ENCODE measurements at regions not wholly inside any gene's neighbourhood (a gene's known extent, or its start where the extent isn't known, plus 50 kb on each side); places are given as distances from the start of the nearest gene placed in this dataset.
"Not testable (repeated sequence)": the region's sequence is repeated elsewhere in the genome, so short reads cannot be mapped to it uniquely, and the experiment has no call there.

DNA sequence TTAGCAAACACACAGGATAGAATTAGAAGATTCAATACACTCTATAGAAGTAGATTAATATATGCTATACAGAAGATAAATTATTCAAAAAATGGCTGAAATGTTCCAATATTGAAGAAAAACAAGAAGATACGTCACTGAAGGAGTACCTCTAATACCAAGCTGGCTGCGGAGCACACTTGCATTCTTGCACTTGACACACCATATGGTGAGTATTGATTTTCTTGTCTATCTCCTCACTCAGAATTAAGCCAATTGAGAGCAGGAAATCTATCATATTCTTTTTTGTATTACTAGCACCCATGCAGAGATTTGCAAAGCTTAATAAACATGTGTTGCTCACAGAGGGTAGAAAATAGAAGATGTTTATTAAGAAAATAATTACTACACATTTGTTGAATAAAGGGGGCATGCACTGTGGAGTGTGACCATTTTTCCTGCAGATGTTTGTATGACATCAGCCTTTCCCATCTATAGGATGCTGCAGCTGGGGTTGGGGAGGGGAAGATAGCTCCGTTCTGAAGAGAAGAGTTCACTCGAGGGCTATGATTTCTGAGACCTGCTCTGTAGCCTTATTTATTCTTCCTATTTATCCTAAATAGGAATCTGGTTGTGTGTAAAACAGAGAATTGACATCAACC lies 318.1 kb downstream of the HHIPL2 start:
- DNase-seq: no peak

DNA sequence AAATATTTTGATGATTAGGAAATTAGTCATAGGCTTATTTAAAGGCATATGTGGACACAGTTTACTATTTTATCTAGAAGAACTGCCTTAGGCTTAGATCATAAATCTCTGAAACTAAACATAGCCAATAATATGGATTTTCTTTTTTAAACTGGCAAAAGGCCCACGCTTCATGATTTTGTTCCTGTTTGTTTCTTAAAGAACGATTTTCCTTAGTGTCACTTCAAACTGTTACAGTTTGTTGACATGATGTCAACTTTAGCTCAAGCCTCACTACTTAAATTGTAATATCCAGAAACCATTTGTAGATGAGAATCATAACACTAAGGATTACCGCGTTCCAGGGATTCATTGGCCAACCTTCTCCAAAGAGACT lies 322.6 kb downstream of the HHIPL2 start:
- DNase-seq: no peak

DNA sequence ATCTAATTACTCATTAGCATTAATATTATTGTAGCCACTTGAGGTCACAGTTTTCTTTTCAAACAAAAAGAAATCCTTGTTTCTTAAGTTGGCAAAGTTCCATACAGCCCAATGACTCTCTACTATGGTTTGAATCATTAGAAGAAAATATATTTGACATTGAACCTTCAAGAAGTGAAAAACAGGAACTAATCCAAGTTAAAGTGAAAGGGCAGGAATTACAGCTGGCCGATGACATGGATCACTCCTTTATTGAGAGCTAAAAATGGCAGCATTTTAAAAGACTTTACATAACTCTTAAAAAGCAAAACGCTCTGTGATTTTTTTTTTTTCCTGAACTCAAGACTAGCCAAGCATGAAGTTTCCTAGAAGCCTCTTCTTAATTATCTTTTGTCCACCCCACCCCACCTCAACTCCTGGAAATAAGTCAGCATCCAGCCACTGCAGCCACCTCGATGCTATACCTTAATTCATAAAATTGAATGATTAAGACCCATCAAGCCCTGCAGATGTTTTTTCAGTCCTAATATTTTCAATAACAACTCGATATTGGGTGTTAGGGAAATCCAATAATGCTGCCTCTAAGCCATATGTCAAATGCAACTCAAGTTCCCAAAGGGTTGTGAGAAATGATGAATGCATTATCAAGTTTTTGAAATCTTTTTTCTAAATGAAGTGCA lies 323.1 kb downstream of the HHIPL2 start:
- DNase-seq: no peak

DNA sequence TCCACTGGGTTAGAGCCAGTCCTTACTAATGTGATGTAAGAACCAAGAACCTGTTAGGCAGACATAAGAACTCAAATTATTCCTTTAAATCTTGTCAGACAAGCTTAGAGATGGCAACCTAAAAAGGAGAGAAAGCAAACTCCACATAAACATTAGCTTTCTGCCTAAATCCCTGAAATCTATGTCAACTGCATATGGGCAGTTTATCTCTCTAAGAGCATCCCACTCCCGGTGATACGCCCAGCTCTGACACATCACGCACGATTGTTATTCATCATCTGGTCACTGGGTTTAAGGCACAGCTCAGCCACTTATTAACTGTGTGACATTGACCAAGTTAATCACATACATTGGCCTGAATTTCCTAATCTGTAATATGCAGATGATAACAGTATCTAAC lies 323.7 kb downstream of the HHIPL2 start:
- DNase-seq: no peak

DNA sequence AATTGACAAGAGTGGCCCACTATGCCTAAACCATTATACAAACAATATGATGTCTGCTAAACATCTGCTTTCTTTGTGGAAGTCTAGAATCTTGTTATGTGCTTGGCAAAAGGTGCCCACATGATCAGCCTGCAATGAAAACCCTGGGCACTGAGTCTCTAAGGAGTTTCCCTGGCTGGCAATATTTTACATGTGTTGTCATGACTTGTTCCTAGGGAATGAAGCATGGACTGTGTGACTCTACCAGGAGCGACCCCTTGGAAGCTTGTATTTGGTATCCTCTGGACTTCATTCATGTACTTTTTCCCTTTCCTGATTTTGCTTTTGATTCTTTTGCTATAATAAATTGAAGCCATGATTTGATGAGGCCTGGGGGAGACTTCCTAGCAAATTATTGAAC lies 324.9 kb downstream of the HHIPL2 start:
- DNase-seq: no peak

DNA sequence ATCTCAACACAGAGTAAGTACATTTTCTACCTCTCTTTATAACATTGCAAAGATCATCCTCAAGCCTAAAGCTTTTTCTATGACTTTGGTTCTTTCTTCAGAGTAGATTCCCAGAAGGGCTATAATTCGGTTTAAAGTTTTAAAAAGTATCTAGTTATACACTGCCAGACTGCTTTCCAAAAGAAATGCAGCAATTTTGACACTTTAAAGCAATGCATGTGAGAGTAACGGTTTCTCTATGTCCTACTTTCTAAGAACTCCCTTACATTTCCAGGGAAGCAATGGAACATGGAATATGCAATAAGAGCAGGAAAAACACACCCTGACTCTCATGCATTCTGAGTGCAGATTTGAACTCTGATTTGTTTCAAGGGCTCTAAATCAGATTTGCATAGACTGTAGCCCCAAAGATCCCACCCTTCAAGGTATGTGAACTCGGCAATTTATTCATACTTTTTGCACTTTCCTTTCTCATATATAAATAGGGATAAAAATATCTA lies 331.6 kb downstream of the HHIPL2 start:
- DNase-seq: no peak

DNA sequence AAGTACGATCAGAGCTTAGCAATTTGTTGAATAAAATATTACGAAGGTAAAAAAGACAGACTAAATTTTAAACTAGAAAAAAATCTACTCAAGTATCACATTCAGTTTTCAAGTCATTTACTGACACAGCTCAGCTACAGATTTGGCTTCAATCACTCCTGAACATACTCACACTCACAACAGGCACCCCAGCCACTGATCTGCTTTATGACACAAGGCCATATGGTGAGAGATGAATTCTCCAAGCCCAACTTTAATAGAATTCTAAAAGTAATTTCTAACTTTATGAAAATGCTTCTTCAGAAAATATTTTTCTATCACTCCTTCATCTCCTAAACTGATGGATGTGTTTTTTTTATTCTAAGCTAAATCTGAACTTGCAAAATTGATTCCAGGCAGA lies 337.1 kb downstream of the HHIPL2 start:
- DNase-seq: no peak

DNA sequence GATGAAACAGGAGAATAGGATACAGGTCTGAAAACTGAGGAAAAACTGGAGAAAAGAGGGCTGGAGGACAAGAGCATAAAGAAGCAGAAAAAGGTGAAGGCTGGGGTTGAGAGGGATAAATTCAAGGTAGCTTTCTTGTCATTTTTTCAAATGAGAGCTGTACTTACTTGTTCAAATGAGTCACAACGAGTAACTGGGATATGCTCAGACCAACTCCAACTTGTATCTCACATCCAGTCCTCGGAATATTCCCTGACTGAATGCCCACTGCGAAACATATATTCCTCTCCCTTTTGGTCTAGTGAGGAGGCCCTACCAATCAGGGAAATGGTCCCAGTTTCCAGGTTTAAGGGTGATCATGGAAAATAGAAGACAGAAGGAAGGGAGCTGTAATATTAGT lies 343.4 kb downstream of the HHIPL2 start:
- DNase-seq: no peak

DNA sequence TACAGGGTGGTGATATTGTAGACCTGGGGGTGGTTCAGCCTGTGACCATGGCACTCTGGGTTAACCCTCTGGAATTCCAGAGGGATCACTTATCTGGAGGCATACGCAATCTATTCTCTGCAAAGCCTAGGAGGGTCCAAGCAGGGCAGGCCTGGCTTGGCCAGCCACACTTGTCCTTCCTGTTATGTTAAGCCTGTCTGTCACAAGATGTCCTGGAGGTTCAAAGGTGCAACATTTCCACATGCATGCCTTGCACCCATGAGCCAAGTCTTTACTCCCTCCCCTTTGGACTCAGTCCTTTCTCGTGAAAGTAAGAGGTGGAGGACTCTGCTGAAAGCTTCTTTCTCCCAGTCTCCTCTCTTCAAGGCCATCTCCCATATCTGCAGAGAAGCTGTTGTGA lies 345.1 kb downstream of the HHIPL2 start:
- DNase-seq: no peak

DNA sequence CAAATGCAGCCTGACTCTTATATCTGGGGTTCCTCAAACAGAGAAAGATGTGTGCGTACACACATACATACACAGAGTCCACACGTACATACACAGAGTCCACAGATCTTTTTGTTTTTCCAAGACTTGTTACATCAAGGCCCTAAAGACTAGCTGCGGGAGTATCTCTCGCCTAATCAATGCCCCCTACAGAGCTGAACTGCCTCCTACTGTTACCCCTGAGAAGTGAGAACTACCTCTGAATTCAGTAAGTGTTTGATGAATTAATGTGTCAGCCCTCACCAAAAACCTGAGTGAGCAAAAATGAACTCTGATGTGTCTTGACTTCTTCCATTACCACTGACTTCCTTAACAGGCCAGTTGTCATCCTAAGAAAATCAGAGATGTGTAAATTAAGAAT lies 351.2 kb downstream of the HHIPL2 start:
- DNase-seq: no peak

DNA sequence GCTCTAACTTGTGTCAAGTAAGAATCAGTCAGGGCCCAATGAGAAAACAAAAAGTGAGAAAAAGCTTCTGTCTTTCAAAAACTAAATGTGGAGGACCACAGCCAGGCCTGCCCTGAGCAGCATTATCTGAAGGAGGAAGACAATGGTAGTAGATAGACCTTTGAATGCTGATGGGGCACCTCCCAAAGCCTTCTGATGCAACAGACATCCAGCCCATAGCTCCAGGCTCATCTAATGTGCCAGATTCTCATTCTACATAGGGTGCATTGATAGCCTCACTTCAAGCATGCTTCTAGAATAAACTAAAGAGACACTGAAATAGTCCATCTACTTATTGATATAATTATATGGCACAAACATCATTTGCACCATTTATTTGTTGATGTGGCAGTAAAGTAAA lies 351.6 kb downstream of the HHIPL2 start:
- DNase-seq: no peak

DNA sequence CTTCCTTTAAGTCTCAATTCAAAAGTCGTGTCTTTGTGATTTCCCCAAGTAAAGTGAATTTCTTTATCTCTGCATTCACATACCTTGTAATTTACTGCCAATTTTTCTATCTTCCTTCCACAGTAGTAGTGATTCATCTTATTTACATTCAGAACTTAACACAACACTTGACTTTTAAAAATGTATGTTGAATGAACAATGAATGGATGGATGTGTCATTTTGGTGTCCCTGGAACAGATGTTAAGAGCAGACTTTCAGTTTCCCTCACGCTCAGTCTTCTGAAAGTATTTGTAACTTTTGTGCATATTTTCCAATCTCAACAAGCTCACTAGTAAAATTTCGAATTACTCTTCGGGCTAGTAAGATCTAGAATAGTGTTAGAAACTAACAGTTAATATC lies 352.0 kb downstream of the HHIPL2 start:
- no peak for DNase-seq

DNA sequence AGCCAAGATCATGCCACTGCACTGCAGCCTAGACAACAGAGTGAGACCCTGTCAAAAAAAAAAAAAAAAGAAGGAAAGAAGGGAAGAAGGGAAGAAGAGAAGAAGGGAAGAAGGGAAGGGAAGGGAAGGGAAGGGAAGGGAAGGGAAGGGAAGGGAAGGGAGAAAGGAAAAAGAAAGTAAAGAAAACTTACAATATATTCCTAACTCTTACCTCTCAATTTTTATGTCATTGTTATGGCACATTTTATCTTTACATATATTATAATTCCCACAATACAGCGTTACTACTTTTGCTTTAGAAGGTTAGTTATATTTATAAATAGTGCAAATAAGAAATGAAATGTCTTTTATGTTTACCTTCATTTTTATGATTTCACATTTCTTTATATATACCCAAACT lies 358.7 kb downstream of the HHIPL2 start:
- no peak for DNase-seq

DNA sequence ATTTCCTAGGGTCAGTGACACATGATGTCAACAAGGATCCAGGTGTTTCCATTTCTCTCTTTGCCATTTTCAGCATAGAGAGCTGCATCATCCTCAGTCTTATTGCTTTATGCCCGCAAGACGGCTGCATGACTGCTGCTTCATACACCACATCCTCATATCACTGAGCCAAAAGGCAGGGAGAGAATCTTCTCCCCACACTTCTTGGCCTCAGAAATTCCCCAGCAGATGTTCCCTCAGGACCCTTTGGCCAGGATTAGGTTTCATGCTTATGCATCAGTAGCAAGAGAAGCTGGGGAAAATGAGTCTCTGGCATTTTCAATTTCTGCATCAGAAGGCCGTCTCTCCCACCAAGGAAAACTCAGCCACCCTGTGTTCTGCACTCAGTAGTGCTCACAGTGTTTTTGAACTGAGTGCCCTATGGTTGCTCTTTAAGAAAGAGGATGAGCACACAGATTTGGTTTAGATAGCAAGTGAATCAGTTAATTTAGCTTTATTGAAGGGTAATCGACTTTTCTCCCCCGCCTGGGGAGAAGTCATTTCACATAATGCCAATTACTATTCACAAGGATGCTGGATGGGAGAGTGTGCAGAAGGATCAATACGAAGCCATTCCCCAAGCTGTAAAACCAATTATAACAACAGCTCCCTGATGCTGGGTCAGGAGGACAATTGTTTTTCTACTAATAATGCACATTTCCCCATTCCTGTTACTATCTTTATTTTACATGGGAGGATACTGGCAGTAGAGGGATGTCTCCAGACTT lies 360.2 kb downstream of the HHIPL2 start:
- no peak for DNase-seq

DNA sequence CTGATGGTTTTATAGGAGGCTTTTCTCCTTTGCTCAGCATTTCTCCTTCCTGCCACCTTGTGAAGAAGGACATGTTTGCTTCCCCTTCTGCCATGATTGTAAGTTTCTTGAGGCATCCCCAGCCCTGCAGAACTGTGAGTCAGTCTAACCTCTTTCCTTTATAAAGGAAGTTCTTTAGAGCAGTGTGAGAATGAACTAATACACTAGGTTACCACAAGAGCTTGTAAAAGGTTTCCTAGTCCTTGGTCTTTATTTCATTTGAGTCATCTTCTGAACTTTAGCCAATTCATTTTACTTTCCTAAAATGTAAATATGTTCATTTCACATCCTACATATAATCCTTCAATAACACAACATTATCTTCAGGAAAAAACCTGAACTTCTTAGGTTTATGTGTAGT lies 365.3 kb downstream of the HHIPL2 start:
- no peak for DNase-seq

DNA sequence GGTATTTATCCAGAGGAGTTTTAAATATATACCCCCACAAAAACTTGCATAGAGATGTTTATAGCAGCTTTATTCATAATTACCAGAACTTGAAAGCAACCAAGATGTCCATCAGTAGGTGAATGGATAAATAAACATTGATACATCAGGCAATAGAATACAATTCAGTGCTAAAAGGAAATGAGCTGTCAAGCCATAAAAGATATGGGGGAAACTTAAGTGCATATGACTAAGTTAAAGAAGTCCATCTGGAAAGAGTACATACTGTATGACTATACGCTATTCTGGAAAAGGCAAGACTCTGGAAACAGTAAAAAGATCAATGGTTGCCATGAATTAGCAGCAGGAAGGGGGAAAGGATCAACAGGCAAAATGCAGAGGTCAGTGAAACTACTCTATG lies 366.7 kb downstream of the HHIPL2 start:
- DNase-seq: no peak

DNA sequence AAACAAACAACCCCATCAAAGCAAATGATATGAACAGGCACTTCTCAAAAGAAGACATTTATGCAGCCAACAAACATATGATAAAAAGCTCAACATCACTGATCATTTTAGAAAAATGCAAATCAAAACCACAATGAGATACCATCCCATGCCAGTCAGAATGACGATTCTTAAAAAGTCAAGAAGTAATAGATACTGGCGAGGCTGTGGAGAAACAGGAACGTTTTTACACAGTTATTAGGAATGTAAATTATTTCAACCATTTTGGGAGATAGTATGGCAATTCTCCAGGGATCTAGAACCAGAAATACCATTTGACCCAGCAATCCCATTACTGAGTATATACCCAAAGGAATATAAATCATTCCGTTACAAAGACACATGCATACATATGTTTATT lies 370.4 kb downstream of the HHIPL2 start:
- not testable (repeated sequence) for DNase-seq

DNA sequence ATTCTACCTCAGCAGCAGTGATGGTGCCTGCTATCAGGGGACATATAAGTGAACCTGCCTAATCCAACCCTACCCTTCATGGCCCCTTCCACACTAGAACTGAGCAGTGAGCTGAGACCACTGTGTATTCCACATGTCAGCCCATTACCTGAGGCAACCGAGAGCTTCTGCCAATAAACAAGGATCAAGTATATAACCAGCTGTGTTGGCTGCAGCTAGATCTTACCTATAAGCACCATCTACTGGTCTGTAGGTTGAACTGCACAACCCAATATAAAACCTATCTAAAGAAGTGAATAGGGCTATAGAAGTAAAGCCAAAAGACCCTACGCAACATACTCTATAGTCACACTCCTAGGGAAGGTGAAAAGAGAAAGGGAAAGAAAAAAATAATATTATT lies 376.9 kb downstream of the HHIPL2 start:
- DNase-seq: no peak

DNA sequence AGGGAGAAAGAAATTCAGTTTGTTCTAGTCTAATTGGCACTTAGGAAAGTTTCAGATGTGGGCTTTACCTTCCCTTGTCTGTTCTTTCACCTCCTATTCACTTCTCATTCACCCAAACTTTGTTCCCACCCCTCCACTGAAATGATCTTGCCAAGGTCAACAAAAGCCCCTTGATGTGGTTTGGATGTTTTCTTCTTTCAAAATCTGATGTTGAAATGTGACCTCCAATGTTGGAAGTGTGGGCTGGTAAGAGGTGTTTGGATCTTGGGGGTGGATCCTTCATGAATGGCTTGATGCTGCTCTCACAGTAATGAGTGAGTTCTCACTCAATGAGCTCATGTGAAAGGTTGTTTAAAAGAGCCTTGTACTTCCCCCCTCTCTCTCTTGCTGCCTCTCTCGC lies 379.3 kb downstream of the HHIPL2 start:
- no peak for DNase-seq

DNA sequence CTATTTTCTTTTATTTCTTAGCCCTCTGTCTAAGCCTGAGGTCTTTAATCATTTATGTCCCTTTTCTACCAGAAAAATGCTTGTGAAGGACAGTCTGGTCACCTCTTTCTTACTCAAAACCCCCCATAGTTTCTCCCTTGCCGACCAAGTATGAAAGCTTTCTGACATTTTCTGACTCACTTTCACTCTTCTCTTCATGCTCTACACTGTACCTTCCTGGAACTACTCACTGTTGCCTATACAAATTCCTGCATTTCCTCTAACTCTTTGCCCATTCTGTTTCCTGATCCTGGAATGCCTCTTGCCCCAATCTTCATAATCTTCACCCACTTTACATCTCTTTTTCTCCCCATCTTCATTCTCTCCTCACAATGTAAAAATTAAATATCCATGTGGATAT lies 380.0 kb downstream of the HHIPL2 start:
- no peak for DNase-seq

DNA sequence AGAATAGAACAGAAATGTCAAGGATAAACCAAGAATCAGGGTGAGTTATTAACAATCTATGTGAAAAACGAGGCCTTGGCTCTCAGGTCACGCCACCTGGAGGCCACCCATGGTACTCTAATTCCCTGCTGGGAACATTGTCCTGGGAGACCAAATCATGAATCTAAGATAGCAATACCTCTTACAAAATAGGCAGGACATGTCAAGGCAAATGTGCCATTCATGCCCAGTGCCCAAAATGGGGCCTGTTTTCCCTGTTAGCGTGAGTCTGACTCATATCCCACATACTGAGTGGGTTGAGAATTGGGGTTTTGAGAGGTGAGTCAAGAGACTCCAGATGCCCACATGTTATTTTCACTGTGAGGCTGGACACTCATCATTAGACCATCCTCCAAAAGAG lies 380.8 kb downstream of the HHIPL2 start:
- DNase-seq: no peak

DNA sequence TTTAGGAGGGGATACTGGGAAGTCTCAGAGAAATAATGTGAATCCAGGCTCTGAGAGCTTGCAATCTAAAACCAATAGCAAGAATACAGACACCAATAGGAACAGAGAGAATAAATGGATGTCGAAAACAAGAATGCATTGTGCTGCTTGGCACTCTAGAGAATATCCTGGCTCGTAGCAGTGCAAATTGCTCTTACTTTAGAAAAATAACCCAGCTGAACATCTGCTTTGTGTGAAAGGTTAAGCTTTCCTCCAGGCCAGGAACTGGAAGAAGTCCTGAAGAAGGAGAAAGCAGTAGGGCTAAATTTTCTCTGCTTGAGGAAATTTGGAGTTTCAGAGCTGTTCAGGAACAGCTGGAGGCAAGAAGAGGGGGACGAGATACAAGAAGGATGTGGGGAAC lies 382.3 kb downstream of the HHIPL2 start:
- no peak for DNase-seq

DNA sequence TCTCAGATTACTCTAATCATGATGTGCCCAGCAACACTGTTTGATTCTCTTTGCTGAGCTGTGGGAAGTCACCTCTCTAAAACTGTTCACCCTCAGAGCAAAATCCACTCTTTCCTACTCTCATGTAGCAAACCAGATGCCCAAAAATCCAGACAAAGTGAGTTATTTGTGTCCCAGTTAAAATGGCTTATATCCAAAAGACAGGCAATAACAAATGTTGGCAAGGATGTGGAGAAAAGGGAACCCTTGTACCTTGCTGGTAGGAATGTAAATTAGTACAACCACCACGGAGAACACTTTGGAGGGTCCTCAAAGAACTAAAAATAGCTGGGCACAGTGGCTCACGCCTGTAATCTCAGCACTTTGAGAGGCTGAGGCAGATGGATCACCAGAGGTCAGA lies 384.0 kb downstream of the HHIPL2 start:
- no peak for DNase-seq

DNA sequence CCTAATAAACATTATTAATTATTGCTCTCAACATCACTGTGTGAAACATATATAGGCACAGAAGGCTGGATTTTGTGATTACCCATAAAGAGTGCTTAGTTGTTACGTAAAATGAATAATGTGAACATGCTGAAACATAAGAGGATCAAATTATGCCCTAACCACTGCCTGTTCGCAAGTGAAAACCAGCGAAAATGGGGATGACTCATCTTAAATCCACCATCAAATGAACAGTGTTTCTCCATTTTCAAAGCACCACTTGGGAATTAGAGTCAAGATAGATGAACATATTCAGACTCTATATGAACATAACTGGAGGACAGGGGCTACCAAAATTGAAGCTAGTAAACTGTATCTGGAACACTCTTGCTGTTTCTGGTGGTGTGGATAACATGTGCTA lies 386.2 kb downstream of the HHIPL2 start:
- no peak for DNase-seq

Measured in DMS79 (cell line).